Coronary artery (tissue), 2 donors: ENCODE measurements at regions not wholly inside any gene's neighbourhood (a gene's known extent, or its start where the extent isn't known, plus 50 kb on each side); places are given as distances from the start of the nearest gene placed in this dataset.
A peak's percentile ranks its signal among the peaks of the same experiment; 100 is the strongest.

Experiments
- DNase-seq: peaks from one replicate; pipeline ENCODE4 v3.0.0-alpha.2; 2017; ENCODE audit warnings: low spot score
- H3K27ac ChIP-seq, 2 donors: fragments of 200-600 bp; sonication (generic); one replicate each; pipeline ENCODE4 v1.5.1; 2016 to 2019
- H3K4me3 ChIP-seq: fragments of 200-600 bp; sonication (generic); 2 replicates; pipeline ENCODE4 v1.5.1; 2016; ENCODE audit warnings: mild to moderate bottlenecking, moderate library complexity
- TF ChIP-seq, protein P1 (sequence below): fragments of 200-600 bp; sonication (generic); IDR thresholded peaks from one replicate; pipeline ENCODE4 v1.5.1; 2019; ENCODE audit warnings: antibody characterized with exemption

DNA sequence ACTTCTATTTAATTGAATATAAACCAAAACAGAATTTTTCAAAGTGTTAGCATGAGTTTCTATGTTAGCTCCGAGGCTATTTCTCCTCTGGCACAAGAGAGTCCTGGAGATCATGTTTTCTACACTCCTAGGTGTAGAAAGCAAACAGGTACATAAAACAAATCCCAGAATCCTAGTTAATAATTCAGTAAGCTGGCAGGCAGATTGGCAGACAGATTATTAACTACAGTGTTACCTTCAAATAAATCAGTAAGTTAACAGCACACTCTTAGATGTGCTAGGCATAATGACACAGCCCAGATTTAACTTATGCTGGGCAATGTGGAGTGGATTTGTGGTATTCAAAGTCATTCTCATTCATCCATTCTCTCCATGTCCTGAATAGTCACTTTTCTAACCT is 282.8 kb upstream of the RPS23 start:
- DNase-seq = no peak
- TF ChIP-seq, protein P1, sequence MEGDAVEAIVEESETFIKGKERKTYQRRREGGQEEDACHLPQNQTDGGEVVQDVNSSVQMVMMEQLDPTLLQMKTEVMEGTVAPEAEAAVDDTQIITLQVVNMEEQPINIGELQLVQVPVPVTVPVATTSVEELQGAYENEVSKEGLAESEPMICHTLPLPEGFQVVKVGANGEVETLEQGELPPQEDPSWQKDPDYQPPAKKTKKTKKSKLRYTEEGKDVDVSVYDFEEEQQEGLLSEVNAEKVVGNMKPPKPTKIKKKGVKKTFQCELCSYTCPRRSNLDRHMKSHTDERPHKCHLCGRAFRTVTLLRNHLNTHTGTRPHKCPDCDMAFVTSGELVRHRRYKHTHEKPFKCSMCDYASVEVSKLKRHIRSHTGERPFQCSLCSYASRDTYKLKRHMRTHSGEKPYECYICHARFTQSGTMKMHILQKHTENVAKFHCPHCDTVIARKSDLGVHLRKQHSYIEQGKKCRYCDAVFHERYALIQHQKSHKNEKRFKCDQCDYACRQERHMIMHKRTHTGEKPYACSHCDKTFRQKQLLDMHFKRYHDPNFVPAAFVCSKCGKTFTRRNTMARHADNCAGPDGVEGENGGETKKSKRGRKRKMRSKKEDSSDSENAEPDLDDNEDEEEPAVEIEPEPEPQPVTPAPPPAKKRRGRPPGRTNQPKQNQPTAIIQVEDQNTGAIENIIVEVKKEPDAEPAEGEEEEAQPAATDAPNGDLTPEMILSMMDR = no peak
- Histone ChIP-seq H3K27ac (no peak overlapping the region), H3K4me3 (no peak overlapping the region)

DNA sequence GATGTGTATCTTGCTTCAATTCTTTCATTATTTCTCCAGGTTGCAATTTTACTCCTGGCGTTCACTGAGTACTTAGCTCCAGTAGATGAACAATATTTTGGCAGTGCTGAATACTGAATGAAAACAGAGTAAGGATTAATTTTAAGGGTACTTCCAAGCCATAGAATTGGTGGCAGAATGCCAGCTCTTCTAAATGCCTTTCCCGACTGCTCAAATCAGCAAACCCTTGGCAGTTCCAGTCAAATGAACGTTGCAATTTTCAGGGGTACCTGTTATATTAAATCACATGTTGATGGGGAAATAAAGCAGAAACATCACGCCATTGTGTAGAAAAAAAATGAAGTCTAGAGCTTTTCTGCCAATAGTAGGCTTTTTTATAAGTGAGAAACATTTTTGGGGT is 282.4 kb upstream of the RPS23 start:
- no peak overlapping the region for H3K4me3 ChIP-seq
- H3K27ac ChIP-seq = no peak overlapping the region
- no peak for DNase-seq
- TF ChIP-seq, protein P1 = no peak

- TF ChIP-seq, protein P1 = no peak
- H3K27ac ChIP-seq = peak overlapping the region; percentile 12 to 71
- no peak for DNase-seq
- no peak overlapping the region for H3K4me3 ChIP-seq
Measured at GRCh38 chr5:82551840-82552385, 273.8 kb upstream of the RPS23 start.

- no peak for DNase-seq
- peak overlapping the region in 1 of 2 donors; percentile 71 for H3K27ac ChIP-seq
- TF ChIP-seq, protein P1 = no peak
- no peak overlapping the region for H3K4me3 ChIP-seq
Measured at GRCh38 chr5:82551192-82551591, 273.0 kb upstream of the RPS23 start.

DNA sequence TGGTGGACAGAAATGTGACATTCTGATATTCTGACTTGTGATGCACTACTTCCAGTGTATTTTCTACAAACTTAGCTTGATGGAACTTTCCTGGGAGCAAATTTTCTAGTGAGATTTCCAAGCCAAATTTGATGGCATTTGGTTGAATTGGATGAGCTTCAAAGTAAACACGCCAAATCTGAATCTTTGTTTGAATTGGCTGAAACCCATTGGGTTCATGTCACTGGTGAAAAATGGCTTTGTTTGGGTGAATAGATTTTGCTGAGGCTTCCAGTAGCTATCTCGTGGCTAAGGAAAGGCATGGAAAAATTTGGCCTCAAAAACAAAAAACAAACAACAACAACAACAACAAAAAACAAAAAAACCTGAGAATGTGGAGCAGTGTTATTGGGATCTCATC is 271.1 kb upstream of the RPS23 start:
- TF ChIP-seq, protein P1 = no peak
- Histone ChIP-seq H3K27ac (peak overlapping the region in 1 of 2 donors; percentile 42), H3K4me3 (no peak overlapping the region)
- DNase-seq = no peak

GRCh38 chr5:82544004-82544403 is 265.9 kb upstream of the RPS23 start:
- H3K27ac ChIP-seq = no peak overlapping the region
- TF ChIP-seq, protein P1 = no peak
- DNase-seq = no peak
- H3K4me3 ChIP-seq = no peak overlapping the region

GRCh38 chr5:82540301-82540700 is 262.1 kb upstream of the RPS23 start:
- Histone ChIP-seq H3K27ac (no peak overlapping the region), H3K4me3 (no peak overlapping the region)
- DNase-seq = no peak
- TF ChIP-seq, protein P1 = no peak
